ENCODE measurements at regions not wholly inside any gene's neighbourhood (a gene's known extent, or its start where the extent isn't known, plus 50 kb on each side); places are given as distances from the start of the nearest gene placed in this dataset.

DNA sequence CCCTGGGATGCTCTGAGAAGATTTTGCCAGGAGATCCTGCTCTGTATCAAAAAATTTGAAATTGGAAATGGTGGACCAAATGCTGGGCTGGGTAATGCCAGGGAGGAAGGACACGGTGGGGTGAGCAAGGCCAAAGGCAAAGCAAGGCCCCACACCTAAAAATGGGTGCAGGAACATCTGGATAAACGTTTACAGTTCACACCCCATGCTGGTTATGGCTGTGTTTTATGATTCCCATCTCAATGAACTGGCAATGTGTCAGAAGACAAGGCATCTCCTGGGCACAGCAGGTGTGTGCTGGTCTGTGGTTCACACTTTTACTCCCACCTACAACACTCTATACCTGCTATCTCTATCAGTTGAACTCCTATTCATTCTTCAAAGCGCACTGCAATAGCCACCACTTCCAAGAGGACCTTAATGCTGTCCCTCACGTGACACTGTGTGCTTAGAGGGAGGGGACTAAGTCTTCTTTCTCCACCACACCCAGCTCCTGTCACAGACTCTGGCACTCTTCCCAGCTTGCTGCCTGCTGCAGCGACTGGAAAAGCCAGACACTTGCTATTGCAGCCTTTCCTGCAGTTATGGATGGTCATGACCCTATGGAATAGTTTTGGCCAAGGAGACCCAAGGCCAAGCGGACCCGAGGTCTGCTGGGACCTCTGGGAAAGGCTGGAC lies 277.5 kb downstream of the CTTN start:
- no peak for DNase-seq

DNA sequence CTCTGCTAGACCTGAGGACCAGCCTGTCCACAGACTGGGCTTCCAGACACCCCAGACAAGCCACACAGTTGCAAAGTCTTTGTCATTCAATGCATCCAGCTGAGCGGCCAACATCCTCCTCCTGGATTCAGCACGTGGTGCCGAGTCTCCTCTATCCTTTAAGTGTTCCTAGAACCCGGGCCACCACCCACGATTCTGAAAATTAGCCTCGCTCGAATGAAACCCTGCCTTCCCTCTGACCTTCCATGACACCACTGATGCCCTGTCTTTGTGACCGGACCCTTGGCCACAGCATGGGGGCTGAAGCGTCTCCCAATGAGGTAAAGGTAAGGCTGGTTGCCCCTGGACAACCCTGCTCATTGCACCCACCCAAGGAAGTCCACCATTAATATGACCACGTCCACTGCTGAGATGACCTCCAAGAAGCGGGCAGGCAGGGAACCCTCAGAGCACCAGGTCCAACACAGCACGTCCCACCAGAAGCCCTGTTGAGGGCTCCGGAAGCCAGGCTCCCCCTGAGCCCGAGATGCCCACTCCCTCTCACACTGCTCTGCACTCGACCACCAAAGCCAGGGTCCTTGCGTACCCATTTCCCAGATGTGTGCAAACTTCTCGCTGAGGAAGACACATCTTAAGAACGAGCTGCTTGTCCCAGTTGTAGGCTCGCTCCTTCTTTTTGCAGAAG lies 279.0 kb downstream of the CTTN start:
- no peak for DNase-seq

DNA sequence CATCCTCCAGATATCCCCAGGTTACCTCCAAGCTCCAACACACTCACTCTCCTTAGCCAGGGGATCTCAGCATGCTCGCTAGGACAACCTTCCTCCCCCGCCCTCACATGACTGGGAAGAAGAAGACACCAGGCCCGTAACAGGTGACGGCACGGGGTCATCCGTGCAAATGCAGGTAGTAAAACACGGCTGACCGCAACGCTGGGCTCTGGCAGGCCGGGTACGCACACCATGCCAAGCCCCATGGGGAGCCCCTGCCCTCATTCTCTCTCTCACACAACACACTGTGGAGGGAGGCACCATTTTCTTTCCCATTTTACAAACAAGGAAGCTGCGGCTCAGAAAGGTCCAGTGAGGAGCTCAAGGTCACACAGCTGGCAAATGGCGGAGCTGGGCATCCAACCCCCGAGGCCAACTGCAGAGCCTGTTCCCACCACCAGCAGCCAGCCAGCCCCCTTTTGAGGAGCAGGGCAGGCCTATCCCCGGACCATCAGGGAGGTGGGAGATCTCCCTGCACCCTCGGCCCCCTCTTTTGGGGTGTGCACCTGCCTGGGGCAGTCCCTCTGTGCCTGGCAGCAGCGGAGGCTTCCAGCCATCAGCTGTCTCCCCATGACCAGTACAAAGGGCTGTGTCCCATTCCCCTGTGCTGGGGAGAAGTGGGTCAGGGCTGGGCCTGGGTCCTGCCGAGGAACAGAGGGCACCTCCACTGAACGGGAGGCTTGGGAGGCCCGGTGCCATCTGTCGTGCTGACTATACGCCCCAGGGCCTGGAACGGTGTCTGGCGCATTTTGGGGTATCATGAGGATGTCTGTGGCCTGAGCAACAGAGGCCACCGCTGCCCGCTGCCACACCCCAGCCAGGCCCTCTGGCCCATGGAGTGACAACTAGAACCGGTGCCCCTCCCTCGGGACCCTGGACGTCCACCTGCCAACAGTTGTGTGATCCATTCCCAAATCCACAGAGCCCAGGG lies 280.9 kb downstream of the CTTN start:
- DNase-seq, result no peak

DNA sequence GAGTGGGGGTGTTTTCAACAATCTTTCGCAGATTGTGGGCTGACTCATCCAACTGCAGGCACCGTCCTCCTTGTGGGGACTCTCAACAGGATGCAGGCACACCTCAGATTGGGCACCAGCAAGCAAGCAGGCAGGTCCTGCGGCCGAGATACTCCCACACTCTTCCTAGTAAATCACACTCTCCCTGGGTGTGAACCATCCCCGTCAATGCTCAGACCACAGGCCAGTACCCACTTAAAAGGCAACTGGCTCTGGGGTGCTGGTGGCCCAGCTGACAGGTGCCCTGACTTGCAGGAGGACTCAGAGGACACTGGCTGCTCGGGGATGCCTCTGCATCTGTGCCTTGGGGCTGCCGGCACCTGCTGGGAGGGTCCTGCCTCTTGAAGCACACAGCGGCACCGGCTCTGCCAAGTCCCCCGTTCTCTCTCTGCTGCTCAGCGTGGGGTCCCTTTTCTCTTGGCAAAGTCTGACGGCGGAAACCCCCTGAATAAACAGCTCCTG lies 282.5 kb downstream of the CTTN start:
- no peak for DNase-seq

DNA sequence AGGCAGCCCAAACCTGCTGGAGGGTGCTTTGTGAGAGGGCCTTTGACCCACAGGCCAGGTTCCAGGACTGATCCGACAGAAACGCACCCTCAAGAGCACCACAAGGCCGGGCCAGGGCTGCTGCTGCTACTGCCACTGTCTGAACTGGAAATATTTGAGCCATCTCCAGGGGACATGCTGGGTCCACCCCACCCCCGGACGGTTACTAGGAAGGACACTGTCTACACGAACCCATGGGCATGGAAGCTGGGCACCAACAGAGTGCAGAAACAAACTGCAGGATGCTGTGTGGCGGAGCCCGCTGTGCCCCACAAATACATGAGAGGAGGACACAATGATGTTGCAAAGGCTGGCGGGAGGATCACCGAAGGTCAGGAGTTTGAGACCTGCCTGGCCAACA lies 283.7 kb downstream of the CTTN start:
- no peak for DNase-seq

DNA sequence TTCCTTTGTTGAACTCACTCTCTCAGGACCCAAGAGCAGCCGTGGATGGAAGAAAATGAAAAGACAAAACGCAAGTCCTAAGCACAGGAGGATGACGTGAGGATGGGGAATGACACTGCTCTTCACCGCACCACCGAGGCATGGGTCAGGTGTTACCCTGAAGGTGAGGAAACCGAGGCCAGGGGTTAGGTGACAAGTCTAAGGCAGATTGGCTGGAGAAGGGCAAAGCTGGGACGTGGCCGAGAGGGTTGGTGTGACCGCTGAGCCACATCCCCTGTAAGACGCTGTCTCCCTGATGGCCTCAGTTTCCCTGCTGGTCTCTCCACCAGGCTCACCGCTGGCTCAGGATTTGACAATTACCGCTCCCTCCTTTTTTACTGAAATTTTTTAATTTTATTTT lies 284.4 kb downstream of the CTTN start:
- DNase-seq, result no peak

DNA sequence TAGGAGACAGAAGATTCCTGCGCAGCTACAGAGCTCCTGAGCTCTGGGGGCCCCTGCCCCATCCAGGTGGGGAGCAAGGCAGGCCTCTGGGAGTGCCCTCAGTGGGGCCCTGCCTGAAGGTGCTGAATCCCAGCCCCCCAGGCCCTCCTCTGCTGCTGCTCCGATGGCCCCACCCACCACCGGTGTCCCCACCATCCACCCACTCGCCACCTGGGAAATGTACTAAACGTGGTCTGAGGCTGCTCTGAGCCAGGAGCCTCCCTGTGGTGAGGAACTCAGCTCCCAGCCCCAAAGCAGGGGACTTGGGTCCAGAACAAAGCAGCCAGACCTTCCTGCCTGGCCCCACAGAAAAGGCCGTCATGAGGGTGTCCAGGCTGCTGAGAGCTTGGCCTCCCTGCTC lies 289.4 kb downstream of the CTTN start:
- DNase-seq, result no peak

DNA sequence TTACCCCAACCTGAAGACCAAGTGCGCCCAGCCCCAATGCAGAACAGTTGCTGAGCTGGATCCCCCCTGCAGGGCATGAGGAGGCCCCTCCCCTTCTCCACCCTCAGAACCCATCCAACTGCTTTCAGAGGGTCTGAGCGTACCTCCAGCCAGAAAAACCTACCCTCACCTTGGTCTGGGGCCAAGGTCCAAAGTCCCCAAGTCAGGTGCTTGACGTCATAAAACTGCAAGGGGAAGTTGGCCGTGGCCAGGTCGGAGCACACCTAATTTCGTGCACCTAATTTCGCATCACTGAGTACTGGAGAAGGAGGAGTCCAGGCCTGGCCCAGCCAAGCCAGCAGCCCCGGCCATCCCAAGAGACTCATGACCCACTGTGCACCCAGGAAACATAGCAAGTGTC lies 289.8 kb downstream of the CTTN start:
- DNase-seq, result no peak

DNA sequence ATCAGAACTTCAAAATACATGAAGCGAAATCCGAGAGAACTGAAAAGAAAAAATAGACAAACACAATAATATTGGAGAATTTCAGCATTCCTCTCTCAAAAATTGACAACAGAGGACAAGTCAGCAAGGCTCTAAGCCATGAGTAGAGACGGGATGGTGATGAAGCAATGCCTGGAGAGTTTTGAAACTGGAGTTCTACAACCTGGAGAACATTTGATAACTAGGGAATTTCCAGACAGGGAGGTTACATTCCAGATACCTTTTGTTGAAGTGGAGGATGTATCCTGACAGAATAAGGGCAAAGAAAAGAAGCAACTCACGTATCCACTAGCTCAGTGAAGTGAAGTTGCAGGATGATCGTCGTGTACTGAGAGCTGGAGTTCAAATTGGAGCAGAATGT lies 291.4 kb downstream of the CTTN start:
- no peak for DNase-seq

DNA sequence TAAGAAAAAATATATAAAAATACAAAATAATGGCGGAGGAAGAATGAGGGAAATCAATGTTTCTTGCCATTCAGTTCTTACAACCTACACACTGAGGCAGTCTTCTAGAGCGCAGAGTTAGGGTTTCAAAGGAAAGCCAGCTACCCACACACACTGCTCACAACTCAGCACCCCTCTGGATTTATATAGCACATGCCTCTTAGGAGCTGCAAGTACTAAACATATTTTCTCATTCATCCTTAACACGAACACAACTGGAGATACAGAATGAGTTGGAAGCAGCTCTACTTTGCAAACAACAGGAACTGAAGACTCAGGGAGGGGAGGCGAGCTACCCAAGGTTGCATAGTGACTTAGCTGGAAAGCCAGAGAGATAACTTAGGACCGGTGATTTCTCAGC lies 293.8 kb downstream of the CTTN start:
- no peak for DNase-seq

DNA sequence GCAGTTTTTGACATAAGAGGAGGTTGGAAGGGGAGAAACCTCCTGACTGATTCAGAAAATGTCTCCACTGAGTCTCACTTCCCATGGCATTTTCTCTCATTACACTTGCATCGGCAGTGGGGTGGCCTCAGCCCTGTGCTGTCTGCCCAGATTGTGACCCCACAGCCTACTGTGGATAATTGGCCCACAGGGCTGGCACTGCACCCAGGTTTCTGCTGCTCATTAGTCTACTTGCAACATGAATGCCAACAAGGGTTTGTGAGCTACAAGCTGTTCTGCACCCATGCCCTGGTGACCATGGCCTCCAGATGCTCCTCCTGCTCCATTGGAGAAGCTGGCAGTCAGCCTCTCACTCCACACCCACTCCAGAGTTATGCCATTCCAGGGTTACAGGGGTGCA lies 296.0 kb downstream of the CTTN start:
- no peak for DNase-seq

DNA sequence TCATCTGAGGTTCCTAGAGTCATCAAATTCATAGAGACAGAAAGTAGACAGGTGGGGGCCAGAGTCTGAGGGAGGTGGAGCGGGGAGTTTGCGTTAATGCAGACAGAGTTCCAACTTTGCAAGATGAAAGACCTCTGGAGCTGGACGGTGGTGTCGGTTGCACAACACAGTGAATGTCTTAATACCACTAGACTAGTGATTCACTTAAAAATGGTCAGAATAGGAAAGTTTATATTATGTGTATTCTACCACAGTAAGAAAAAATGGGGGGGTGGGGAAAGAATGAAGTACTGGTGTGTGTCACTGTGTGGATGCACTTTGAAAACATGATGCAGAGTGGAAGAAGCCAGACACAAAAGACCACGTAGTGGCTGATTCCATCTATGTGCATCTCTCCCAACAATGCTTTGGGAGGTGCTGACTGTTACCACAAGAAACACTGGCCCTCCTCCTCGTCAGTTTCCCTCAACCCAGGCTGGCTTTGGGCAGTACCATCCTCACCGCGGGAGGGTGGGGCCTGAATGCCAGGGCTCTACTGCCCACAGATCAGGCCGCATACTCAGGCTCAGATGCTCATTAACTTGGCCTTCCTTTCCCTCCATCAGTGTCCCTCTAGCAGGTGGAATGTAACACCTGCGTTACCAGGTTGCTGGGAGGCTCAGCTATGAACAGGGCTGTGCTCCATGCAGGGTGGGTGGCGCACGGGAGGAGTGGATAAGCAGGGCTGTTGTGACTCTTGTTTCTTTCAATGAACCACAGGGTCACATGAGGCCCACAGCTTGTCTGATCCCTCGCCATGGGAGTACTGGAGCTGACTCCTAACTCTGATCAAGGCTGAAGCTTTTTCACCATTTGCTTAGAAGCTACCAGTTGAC lies 297.0 kb downstream of the CTTN start:
- no peak for DNase-seq

DNA sequence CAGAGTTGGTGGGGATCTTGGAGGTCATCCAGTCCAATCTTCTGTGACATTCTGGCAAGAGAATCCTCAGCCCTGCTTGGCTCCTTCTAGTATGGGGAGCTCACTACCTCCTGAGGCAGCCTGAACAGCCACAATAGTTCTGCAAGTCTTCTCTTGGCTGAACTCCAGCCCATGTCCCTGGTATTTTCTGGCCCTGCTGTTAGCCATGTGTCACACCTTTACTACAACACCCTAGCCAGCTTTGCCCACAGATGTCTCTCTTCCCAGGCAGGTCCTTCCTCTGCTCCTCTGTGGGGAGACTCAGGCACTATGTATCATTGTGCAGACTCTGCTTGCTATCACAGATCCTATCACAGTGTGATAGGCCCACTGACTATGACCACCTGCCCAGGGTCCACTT lies 297.7 kb downstream of the CTTN start:
- no peak for DNase-seq

DNA sequence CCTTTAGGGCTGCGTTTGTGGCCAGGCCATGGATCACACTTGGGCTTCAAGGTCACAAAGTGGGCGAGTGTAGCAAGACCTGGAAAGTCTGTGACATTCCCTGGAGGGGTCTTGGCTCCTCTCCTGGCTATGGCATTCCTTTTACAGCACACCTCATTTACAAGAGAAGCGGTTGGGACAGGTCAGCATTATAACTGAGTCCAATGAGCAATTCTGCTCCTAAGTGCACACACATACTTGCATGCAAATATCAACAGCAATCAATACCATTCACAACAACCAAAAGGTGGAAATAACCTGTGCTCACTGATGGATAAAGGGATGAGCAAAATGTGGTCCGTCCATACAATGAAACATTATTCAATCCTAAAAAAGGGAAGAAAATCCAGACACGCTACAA lies 298.2 kb downstream of the CTTN start:
- no peak for DNase-seq

DNA sequence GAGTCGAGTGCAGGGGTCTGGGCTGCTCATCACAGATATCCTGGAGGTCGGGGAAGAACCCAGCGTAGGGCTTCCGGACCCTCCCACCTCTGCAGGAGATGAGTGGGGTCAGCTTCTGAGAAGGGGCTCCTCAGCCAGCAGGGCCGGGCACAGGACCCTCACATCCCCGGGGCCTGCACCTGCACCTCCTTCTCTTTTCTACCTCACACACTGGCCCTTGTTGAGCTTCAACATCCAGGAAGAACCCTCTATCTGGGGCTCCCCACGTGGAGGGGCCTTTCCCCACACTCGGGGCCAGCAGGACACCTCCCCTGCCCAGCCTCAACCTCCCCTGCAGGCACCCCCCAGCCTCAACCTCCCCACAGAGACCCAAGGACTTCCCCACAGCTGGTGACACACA lies 299.4 kb downstream of the CTTN start:
- DNase-seq, result no peak

DNA sequence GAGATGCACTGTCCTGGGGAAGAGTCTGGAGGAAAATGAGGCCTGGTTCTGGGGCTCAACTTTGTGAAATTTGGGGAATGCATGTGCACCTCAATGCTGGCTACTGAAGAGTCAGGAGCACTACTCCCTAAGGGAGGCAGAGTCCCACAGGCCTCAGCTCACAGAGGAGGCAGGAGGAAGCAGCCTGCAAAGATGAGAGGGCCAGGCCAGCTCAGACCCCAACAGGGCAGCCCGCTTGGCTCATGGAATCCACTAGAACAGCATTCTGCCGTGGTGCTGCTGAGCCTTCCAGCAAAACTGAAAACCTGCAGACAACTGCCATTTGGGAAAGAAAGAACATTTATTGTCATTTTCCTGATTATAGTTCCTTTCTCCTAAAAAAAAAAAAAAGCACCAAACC lies 300.5 kb downstream of the CTTN start:
- no peak for DNase-seq

DNA sequence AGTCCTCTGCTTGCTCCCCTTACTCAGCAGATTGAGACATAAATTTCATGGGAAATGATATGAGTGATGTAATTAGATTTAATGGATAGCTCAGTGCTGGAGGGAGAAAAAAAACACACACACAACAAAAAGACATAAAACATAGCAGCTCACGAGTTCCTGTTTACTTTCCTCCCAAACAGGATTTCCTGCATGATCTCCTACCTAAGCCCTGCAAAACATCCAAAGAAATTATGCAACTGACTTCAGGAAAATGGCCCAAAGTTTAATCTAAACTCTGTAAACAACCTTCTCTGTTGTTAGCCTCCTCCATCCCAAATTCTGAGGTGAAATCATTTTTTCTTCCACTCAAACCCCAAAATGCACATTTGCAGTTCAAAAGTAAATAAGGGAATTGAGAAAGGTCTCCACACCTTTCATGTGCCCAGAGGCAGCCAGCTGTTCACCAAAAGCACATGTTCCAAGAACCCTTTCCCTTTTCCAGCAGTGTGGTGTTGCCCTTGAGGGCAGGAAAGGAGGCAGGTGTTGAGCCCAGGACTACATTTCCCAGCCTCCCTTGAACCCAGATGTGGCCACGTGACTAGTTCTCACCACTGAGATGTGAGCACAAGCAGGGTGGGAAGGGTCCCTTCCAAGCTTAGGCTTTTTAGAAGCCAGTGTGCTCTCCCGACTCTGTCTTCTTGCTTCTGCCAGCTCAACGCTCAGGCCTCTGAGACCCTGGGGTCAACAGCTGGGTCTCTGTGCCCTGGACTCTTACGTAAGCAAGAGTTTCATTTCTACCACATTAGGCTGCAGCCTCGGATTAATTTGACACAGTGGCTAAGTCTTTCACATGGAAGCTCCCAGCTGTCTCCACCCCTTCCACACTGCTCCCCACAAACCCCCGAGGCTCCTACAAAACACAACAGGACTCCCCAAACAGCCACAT lies 301.2 kb downstream of the CTTN start:
- no peak for DNase-seq

DNA sequence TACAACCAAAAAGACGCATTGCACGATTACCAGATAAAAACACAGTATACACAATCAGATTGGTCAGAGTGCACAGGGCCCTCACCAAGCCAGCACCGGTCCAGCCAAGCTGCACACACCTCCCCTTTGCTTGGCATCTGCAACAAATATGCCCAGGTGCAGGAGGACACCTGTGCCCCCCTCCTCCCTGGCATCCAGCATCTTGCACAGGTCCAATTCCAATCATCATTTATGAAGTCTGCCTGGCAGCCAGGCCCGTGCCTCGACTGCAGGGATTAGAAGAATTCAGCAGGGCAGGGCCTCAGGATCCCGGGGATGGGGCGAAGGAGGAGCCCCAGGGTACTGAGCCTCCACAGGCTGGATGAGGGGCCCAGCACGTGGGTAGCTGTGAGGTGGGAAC lies 302.1 kb downstream of the CTTN start:
- no peak for DNase-seq

DNA sequence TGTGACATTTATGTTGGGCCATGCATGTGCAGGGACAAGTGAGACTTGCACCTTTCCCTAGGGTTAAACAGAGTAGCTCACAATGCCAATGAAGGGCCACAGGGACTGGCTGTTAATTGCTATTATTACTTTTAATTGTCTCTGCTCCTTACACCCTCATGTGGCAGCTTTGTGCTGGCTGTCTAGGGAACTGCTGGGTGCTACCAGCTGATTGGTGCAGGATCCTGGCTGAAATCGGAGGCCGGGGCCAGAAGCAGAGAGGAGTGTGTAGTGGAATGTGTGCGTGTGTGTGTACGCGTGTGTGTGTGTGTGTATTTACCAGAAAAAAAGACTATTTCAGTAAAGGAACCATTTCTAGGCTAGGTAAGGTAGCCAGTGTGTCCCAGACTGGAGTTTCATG lies 302.5 kb downstream of the CTTN start:
- DNase-seq, result no peak

DNA sequence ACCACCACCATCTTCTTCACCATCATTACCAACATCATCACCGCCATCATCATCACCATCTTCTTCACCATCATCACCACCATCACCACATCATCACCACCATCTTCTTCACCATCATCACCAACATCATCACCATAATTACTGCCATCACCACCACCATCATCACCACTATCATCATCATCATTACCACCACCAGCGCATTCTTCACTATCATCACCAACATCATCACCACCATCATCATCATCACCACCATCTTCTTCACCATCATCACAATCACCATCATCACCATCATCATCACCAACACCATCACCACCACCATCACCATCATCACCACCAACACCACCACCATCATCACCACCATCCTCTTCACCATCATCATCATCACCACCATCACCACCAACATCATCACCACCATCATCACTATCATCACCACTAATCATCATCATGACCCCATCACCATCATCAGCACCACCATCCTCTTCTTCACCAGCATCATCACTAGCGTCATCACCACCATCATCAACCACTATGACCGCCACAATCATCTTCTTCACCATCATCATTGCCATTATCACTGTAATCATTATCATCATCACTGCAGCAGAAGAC lies 303.8 kb downstream of the CTTN start:
- no peak for DNase-seq

All from left kidney (tissue), 1 donor.